DMS114 treated with DMSO at 0.1 percent for 48 hours (cell line): ENCODE measurements at regions not wholly inside any gene's neighbourhood (a gene's known extent, or its start where the extent isn't known, plus 50 kb on each side); places are given as distances from the start of the nearest gene placed in this dataset.
"Not testable (repeated sequence)": the region's sequence is repeated elsewhere in the genome, so short reads cannot be mapped to it uniquely, and the experiment has no call there.

Source experiments
- DNase-seq: peaks from one replicate; lab custom pipeline; 2025; ENCODE audit not compliant: unreplicated experiment; lab: John Stamatoyannopoulos, UW

DNA sequence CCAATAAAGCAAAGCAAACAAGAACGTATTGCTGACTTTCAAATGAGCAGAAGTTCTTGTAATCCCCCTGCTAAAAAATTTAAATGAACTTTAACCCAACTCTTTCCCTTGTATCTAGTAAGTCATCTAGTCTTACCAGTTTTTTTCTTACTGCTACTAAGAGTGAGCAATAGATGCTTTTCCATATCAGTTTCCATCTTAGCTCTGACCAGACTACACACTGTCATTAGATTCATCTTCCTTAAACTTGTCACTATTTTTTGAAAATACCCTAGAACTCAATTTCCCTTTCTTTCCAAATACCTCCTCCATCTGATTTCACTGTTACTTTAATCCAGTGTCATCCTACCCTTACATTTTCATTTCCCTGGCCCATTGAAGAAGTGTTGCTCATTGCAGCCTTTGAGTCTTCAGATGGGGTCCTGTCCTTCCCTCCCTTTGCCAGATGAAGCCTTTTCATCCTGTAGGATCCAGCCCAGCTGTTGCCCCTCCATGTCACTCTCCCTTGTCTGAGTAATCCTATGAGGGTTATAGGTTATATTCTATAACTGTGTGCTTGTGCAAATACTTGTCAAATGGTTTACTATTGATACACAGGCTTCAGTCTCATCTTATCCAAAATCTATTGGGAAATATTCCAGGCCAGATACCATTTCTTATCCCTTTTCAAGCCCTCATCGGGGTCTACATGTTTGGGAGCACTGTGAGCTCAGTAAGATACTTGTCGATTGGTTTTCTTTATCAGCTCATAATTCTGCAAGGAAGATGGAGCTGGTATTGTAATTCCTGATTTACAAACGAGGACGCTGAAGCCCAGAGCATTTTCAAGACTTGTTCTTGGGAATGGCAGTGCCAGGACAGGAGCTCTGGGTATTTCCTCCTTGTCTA is 51.5 kb upstream of the ITGB1 start:
- DNase-seq: no peak

GRCh38 chr10:33008499-33009243 is 50.6 kb upstream of the ITGB1 start:
- DNase-seq: peak; percentile 81

- not testable (repeated sequence) for DNase-seq
Observed at GRCh38 chr10:33007731-33008381, 49.8 kb upstream of the ITGB1 start.
